ENCODE measurements at regions not wholly inside any gene's neighbourhood (a gene's known extent, or its start where the extent isn't known, plus 50 kb on each side); places are given as distances from the start of the nearest gene placed in this dataset.

- intact Hi-C loops (cut with DNase I; ENCODE audit: low total_unique reads), result no loop called here
- no peaks in the 10 kb centered on the region for H3K36me3 ChIP-seq (ENCODE audit: low read depth, missing control alignments)
- H3K9me3 ChIP-seq, result no peaks in the 10 kb centered on the region
- H3K4me1 ChIP-seq, result peaks cover 23% of the 10 kb centered on the region
- no peak for TF ChIP-seq CTCF (IDR thresholded peaks at IDR 0.05)
- no peak for TF ChIP-seq POLR2A (IDR thresholded peaks at IDR 0.05)
- no peaks in the 10 kb centered on the region for H3K27me3 ChIP-seq
- 74 to 81% methylated on average over 9 to 11 of the region's 11 CpGs for WGBS, 2 donors
- H3K4me3 ChIP-seq, result no peak overlapping the region
- no peak overlapping the region for H3K27ac ChIP-seq
- no peak for DNase-seq
These were observed 321.9 kb downstream of the FOXO1 start for GRCh38 chr13:40344270-40345148.

- no peaks in the 10 kb centered on the region for H3K9me3 ChIP-seq
- DNase-seq, result no peak
- TF ChIP-seq CTCF (IDR thresholded peaks at IDR 0.05) (no peak), POLR2A (IDR thresholded peaks at IDR 0.05) (no peak)
- intact Hi-C loops (cut with DNase I; ENCODE audit: low total_unique reads), result no loop called here
- H3K27ac ChIP-seq, result no peak overlapping the region
- WGBS, 2 donors, result 63% methylated on average over 2 of the region's 2 CpGs
- H3K27me3 ChIP-seq, result no peaks in the 10 kb centered on the region
- H3K4me1 ChIP-seq, result peaks cover 23% of the 10 kb centered on the region
- no peaks in the 10 kb centered on the region for H3K36me3 ChIP-seq (ENCODE audit: low read depth, missing control alignments)
- H3K4me3 ChIP-seq, result no peak overlapping the region
These were observed 321.3 kb downstream of the FOXO1 start for GRCh38 chr13:40345149-40345514.

GRCh38 chr13:40345654-40346372 lies 320.6 kb downstream of the FOXO1 start:
- H3K27me3 ChIP-seq, result no peaks in the 10 kb centered on the region
- no peak for DNase-seq
- H3K36me3 ChIP-seq (ENCODE audit: low read depth, missing control alignments), result no peaks in the 10 kb centered on the region
- no peak overlapping the region for H3K27ac ChIP-seq
- intact Hi-C loops (cut with DNase I; ENCODE audit: low total_unique reads), result no loop called here
- TF ChIP-seq CTCF (IDR thresholded peaks at IDR 0.05), result no peak
- TF ChIP-seq POLR2A (IDR thresholded peaks at IDR 0.05), result no peak
- no peaks in the 10 kb centered on the region for H3K9me3 ChIP-seq
- WGBS, 2 donors, result 72% methylated on average over 12 of the region's 12 CpGs
- H3K4me3 ChIP-seq, result no peak overlapping the region
- peaks cover 23% of the 10 kb centered on the region for H3K4me1 ChIP-seq

- Histone ChIP-seq H3K27me3 (no peaks in the 10 kb centered on the region), H3K4me3 (no peak overlapping the region), H3K4me1 (peaks cover 23% of the 10 kb centered on the region), H3K27ac (no peak overlapping the region), H3K9me3 (no peaks in the 10 kb centered on the region), H3K36me3 (ENCODE audit: low read depth, missing control alignments) (no peaks in the 10 kb centered on the region)
- TF ChIP-seq CTCF (IDR thresholded peaks at IDR 0.05), result no peak
- TF ChIP-seq POLR2A (IDR thresholded peaks at IDR 0.05), result no peak
- no peak for DNase-seq
- WGBS, 2 donors, result 98 to 100% methylated on average over 2 of the region's 2 CpGs
- intact Hi-C loops (cut with DNase I; ENCODE audit: low total_unique reads), result no loop called here
These were observed 319.8 kb downstream of the FOXO1 start for GRCh38 chr13:40346592-40346991.
